B cell (primary cell): ENCODE measurements at regions not wholly inside any gene's neighbourhood (a gene's known extent, or its start where the extent isn't known, plus 50 kb on each side); places are given as distances from the start of the nearest gene placed in this dataset.

Experiments
- ATAC-seq: fragments of 200-7000 bp; cut with Tn5 transposase; one replicate; pipeline ENCODE4 v1.10.0; 2021; ENCODE audit warnings: low read depth, mild to moderate bottlenecking, moderate number of reproducible peaks, moderate library complexity
- CTCF ChIA-PET: fragments of 350-600 bp; sonication (Branson Sonifier 250); formaldehyde crosslinking; loops from one replicate; lab custom pipeline; 2021; ENCODE audit warnings: antibody characterized with exemption, inconsistent platforms; lab: Charles Lee
- POLR2A ChIA-PET: fragments of 350-600 bp; sonication (Branson Sonifier 250); formaldehyde crosslinking; loops from one replicate; lab custom pipeline; 2021; ENCODE audit warnings: antibody characterized with exemption; lab: Charles Lee
- DNase-seq: peaks from one replicate; pipeline ENCODE4 v3.0.0; 2013
- H2AFZ ChIP-seq: 2 replicates; pipeline ENCODE4 v1.6.1; 2012; ENCODE audit warnings: mild to moderate bottlenecking, low read depth, low read length; ENCODE audit not compliant: insufficient read depth, poor library complexity, severe bottlenecking
- H3K27ac ChIP-seq, 2 donors: 1 replicate in 1 of 2; 2 replicates in 1 of 2; pipeline ENCODE4 v1.5.1; 2012 to 2013; ENCODE audit warnings: low read length in 2 of 2, mild to moderate bottlenecking in 2 of 2, moderate library complexity in 1 of 2
- H3K27me3 ChIP-seq, 4 experiments: fragments of 200-600 bp in 1 of 4; sonication (generic) in 1 of 4; replicated peaks in 1 of 4; 1 replicate in 2 of 4; 2 replicates in 2 of 4; pipeline versions ENCODE4 v1.6.1 to v1.7.0; 2013 to 2016; ENCODE audit warnings: low read length in 3 of 4, mild to moderate bottlenecking in 2 of 4, mixed read lengths in 1 of 4, moderate library complexity in 1 of 4; ENCODE audit not compliant: insufficient read depth in 4 of 4, control insufficient read depth in 3 of 4; ENCODE audit errors: control extremely low read depth in 1 of 4
- H3K36me3 ChIP-seq, 2 experiments: replicated peaks in 1 of 2; 1 replicate in 1 of 2; 2 replicates in 1 of 2; pipeline versions ENCODE4 v1.6.1 to v1.7.1; 2013; ENCODE audit warnings: low read length in 1 of 2; ENCODE audit not compliant: insufficient read depth in 2 of 2, control insufficient read depth in 1 of 2; ENCODE audit errors: control extremely low read depth in 1 of 2, extremely low read depth in 1 of 2
- H3K4me1 ChIP-seq, 2 donors: fragments of 200-600 bp in 1 of 2; sonication (generic) in 1 of 2; 1 replicate in 1 of 2; 2 replicates in 1 of 2; pipeline versions ENCODE4 v1.5.1 to v1.6.1; 2013 to 2017; ENCODE audit warnings: low read length in 2 of 2; ENCODE audit not compliant: control insufficient read depth in 2 of 2, insufficient read depth in 2 of 2
- H3K4me2 ChIP-seq: replicated peaks from 2 replicates; pipeline ENCODE3; 2012; ENCODE audit warnings: mild to moderate bottlenecking, low read depth, low read length; ENCODE audit not compliant: poor library complexity, severe bottlenecking
- H3K4me3 ChIP-seq, 5 experiments: fragments of 200-600 bp in 1 of 5; sonication (generic) in 1 of 5; 1 replicate in 3 of 5; 2 replicates in 2 of 5; pipeline versions ENCODE4 v1.5.1 to v1.7.0; 2011 to 2016; ENCODE audit warnings: low read length in 4 of 5, mild to moderate bottlenecking in 4 of 5, low read depth in 2 of 5, control low read depth in 1 of 5, moderate library complexity in 1 of 5; ENCODE audit not compliant: insufficient read depth in 1 of 5; ENCODE audit errors: control extremely low read depth in 1 of 5, extremely low read depth in 1 of 5
- H3K79me2 ChIP-seq: fragments of 200-600 bp; sonication (generic); one replicate; pipeline ENCODE4 v1.6.0; 2016; ENCODE audit warnings: low read length; ENCODE audit not compliant: control insufficient read depth, insufficient read depth
- H3K9ac ChIP-seq: fragments of 200-600 bp; sonication (generic); 2 replicates; pipeline ENCODE4 v1.6.1; 2017; ENCODE audit warnings: mild to moderate bottlenecking, low read length, moderate library complexity
- H3K9me3 ChIP-seq, 3 donors: one replicate each; pipeline versions ENCODE4 v1.6.1 to v1.7.1; 2013; ENCODE audit warnings: low read length in 2 of 3; ENCODE audit not compliant: control insufficient read depth in 2 of 3, insufficient read depth in 1 of 3; ENCODE audit errors: control extremely low read depth in 1 of 3
- H4K20me1 ChIP-seq: 2 replicates; pipeline ENCODE4 v1.6.0; 2012; ENCODE audit warnings: mild to moderate bottlenecking, low read length; ENCODE audit not compliant: insufficient read depth, control insufficient read depth, poor library complexity, severe bottlenecking
- H3K27ac Mint-ChIP-seq: one replicate; pipeline ENCODE4 v1.8.0; 2021; ENCODE audit warnings: mixed read lengths
- H3K27me3 Mint-ChIP-seq: one replicate; pipeline ENCODE4 v1.8.0; 2021; ENCODE audit warnings: mixed read lengths
- H3K4me1 Mint-ChIP-seq: one replicate; pipeline ENCODE4 v1.8.0; 2021; ENCODE audit warnings: mixed read lengths
- H3K4me3 Mint-ChIP-seq: one replicate; pipeline ENCODE4 v1.8.0; 2021; ENCODE audit warnings: mixed read lengths
- H3K9me3 Mint-ChIP-seq: one replicate; pipeline ENCODE4 v1.8.0; 2022; ENCODE audit warnings: mixed read lengths; ENCODE audit not compliant: insufficient read depth
- EZH2 ChIP-seq: IDR thresholded peaks from 2 replicates; pipeline ENCODE4 v1.6.1; 2012; ENCODE audit warnings: borderline replicate concordance, low read depth, mild to moderate bottlenecking, moderate library complexity, low read length; ENCODE audit not compliant: insufficient read depth, poor library complexity, severe bottlenecking
- WGBS: methylation state at CpG from one replicate; pipeline ENCODE4 v1.1.5; 2013; ENCODE audit warnings: missing lambda C conversion rate; ENCODE audit not compliant: insufficient coverage; 5-methylcytosine and 5-hydroxymethylcytosine counted together
- intact Hi-C: fragments of 100-400 bp; cut with micrococcal nuclease; formaldehyde crosslinking; loops from one replicate; pipeline ENCODE4 v1.10.0; 2022
- TF ChIP-seq, protein P1 (sequence below): fragments of 200-600 bp; IDR thresholded peaks from one replicate; pipeline ENCODE4 v1.8.0; 2022; ENCODE audit warnings: antibody characterized with exemption, mild to moderate bottlenecking

DNA sequence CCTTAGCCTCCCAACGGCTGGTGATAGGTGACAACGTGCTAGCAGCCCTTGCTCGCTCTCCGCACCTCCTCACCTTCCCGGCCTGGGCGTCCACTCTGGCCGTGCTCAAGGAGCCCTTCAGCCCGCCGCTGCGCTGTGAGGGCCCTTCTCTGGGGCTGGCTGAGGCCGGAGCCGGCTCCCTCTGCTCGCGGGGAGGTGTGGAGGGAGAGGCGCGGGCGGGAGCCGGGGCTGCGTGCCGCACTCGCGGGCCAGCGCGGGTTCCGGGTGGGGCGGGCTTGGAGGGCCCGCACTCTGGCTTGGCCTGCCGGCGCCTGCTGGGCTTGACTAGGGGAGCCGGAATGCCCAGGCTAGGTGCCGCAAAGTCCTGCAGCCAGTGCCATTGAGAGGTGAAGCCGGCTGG lies 131.1 kb downstream of the CCER1 start:
- 98% methylated on average over 29 of the region's 32 CpGs for WGBS
- Histone ChIP-seq H2AFZ (no peak overlapping the region), H3K4me2 (no peak overlapping the region), H3K4me1 (no peaks in the 10 kb centered on the region), H3K27ac (no peak overlapping the region), H3K79me2 (no peaks in the 10 kb centered on the region), H3K27me3 (no peaks in the 10 kb centered on the region), H3K36me3 (no peaks in the 10 kb centered on the region), H3K9me3 (peaks cover 0 to 4% (median 1%) of the 10 kb centered on the region in 3 donors), H3K4me3 (no peak overlapping the region), H3K9ac (no peak overlapping the region), H4K20me1 (no peaks in the 10 kb centered on the region)
- POLR2A ChIA-PET, result no interaction called here
- TF ChIP-seq EZH2, result no peak
- TF ChIP-seq, protein P1, sequence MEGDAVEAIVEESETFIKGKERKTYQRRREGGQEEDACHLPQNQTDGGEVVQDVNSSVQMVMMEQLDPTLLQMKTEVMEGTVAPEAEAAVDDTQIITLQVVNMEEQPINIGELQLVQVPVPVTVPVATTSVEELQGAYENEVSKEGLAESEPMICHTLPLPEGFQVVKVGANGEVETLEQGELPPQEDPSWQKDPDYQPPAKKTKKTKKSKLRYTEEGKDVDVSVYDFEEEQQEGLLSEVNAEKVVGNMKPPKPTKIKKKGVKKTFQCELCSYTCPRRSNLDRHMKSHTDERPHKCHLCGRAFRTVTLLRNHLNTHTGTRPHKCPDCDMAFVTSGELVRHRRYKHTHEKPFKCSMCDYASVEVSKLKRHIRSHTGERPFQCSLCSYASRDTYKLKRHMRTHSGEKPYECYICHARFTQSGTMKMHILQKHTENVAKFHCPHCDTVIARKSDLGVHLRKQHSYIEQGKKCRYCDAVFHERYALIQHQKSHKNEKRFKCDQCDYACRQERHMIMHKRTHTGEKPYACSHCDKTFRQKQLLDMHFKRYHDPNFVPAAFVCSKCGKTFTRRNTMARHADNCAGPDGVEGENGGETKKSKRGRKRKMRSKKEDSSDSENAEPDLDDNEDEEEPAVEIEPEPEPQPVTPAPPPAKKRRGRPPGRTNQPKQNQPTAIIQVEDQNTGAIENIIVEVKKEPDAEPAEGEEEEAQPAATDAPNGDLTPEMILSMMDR, result no peak
- H3K4me1 Mint-ChIP-seq, result no peaks in the 10 kb centered on the region
- no peaks in the 10 kb centered on the region for H3K9me3 Mint-ChIP-seq
- ATAC-seq (no peak), DNase-seq (no peak)
- no peak overlapping the region for H3K4me3 Mint-ChIP-seq
- intact Hi-C loops, result no loop called here
- no peak overlapping the region for H3K27ac Mint-ChIP-seq
- H3K27me3 Mint-ChIP-seq, result no peaks in the 10 kb centered on the region
- CTCF ChIA-PET, result interaction anchor here (0.7 kb wide), 1 partner anchor 18 kb away, joined by 3 read pairs; no protein-coding TSS in a partner anchor

DNA sequence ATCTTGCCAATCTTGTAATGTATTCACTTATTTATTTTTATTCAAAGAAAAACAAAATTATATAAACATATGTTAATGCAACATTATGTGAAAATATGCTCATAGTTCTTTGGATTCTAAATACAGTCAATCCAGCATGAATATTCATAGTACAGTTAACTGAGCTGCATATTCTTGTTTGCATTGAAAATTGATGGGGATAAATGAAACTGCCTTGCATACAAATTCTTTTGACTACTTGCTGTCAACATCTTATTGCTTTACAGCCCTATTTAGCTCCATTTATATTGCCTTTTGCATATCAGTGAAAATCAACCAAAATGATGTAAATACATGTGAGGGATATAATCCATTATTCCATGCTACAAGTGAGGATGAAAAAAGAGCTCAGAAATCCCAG lies 135.3 kb downstream of the CCER1 start:
- Histone ChIP-seq H3K79me2 (no peaks in the 10 kb centered on the region), H4K20me1 (no peaks in the 10 kb centered on the region), H3K4me3 (no peak overlapping the region), H2AFZ (no peak overlapping the region), H3K36me3 (no peaks in the 10 kb centered on the region), H3K4me1 (no peaks in the 10 kb centered on the region), H3K27me3 (no peaks in the 10 kb centered on the region), H3K9ac (no peak overlapping the region), H3K4me2 (no peak overlapping the region), H3K27ac (no peak overlapping the region), H3K9me3 (peaks cover 0 to 4% (median 1%) of the 10 kb centered on the region in 3 donors)
- no peaks in the 10 kb centered on the region for H3K4me1 Mint-ChIP-seq
- intact Hi-C loops, result no loop called here
- TF ChIP-seq, protein P1, result no peak
- TF ChIP-seq EZH2, result no peak
- no peak overlapping the region for H3K4me3 Mint-ChIP-seq
- ChIA-PET CTCF (no interaction called here), POLR2A (no interaction called here)
- no peak for DNase-seq
- no peaks in the 10 kb centered on the region for H3K9me3 Mint-ChIP-seq
- no peak for ATAC-seq
- H3K27ac Mint-ChIP-seq, result no peak overlapping the region
- no peaks in the 10 kb centered on the region for H3K27me3 Mint-ChIP-seq
